ENCODE measurements at regions not wholly inside any gene's neighbourhood (a gene's known extent, or its start where the extent isn't known, plus 50 kb on each side); places are given as distances from the start of the nearest gene placed in this dataset.

DNA sequence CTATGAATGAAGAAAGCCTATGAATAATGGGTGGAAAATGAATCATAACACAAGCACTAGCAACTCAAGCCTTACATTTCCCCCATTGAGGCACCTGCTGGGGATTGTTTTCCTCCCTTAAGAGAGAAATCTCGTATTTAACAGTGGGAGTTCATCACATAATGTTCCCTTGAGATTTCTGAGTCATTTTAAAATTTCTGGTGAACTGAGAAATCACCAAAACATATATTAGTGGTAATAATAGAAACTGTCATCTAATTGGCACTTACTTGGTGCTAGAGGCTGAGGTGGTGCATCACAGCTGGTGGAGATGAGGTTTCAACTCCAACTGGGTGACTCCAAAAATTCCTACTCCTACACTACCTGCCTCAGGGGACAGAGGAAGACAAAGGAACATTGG is 561.3 kb upstream of the LCORL start:
- TF ChIP-seq, protein P1, sequence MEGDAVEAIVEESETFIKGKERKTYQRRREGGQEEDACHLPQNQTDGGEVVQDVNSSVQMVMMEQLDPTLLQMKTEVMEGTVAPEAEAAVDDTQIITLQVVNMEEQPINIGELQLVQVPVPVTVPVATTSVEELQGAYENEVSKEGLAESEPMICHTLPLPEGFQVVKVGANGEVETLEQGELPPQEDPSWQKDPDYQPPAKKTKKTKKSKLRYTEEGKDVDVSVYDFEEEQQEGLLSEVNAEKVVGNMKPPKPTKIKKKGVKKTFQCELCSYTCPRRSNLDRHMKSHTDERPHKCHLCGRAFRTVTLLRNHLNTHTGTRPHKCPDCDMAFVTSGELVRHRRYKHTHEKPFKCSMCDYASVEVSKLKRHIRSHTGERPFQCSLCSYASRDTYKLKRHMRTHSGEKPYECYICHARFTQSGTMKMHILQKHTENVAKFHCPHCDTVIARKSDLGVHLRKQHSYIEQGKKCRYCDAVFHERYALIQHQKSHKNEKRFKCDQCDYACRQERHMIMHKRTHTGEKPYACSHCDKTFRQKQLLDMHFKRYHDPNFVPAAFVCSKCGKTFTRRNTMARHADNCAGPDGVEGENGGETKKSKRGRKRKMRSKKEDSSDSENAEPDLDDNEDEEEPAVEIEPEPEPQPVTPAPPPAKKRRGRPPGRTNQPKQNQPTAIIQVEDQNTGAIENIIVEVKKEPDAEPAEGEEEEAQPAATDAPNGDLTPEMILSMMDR (conservative IDR thresholded peaks at IDR 0.05) = no peak
- no peak for TF ChIP-seq EZH2 (IDR thresholded peaks at IDR 0.05; ENCODE audit: low read depth)

Measured in PC-9 (cell line).